ENCODE measurements at regions not wholly inside any gene's neighbourhood (a gene's known extent, or its start where the extent isn't known, plus 50 kb on each side); places are given as distances from the start of the nearest gene placed in this dataset.

DNA sequence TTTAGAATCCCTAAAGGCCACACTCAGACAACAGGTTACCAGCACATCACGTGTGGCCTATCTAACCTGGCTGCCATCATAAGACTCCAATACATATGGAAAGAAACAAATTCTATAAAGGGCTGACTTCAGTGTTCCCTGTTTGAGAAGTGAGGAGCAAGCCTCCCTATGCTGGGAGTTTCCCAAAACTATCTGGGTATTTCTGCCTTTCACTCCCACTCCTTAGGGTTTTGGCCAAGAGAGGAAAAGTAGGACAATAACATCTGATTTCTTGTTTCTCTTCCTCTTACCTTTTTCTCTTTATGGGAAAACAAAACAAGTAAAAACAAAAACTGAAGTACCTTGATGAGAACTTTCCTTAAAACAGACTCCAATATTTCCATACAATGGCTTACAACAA, 121.5 kb upstream of the COL8A1 start:
- TF ChIP-seq CTCF (IDR thresholded peaks at IDR 0.05) (no peak), POLR2AphosphoS5 (IDR thresholded peaks at IDR 0.05) (no peak), POLR2A (IDR thresholded peaks at IDR 0.05) (no peak), EP300 (IDR thresholded peaks at IDR 0.05) (no peak)

Measured in upper lobe of left lung (tissue), 4 donors.